HG02884 (cell line): ENCODE measurements at regions not wholly inside any gene's neighbourhood (a gene's known extent, or its start where the extent isn't known, plus 50 kb on each side); places are given as distances from the start of the nearest gene placed in this dataset.
"Not testable (repeated sequence)": the region's sequence is repeated elsewhere in the genome, so short reads cannot be mapped to it uniquely, and the experiment has no call there.

Experiments used
- ATAC-seq: cut with Tn5 transposase; IDR thresholded peaks from one replicate; pipeline ENCODE4 v1.9.1; 2021; ENCODE audit warnings: mild to moderate bottlenecking, moderate library complexity; ENCODE audit not compliant: unreplicated experiment

GRCh38 chr12:18008642-18009041 lies 81.4 kb downstream of the RERGL start:
- ATAC-seq: no peak

GRCh38 chr12:17999174-17999801 lies 90.7 kb downstream of the RERGL start:
- ATAC-seq: no peak

- ATAC-seq: peak; percentile 91
These were observed 97.9 kb downstream of the RERGL start for GRCh38 chr12:17992002-17992656.

GRCh38 chr12:17982556-17982955 lies 107.4 kb downstream of the RERGL start:
- ATAC-seq: no peak

GRCh38 chr12:17976202-17976601 lies 113.8 kb downstream of the RERGL start:
- ATAC-seq: no peak

- no peak for ATAC-seq
These were observed 114.2 kb downstream of the RERGL start for GRCh38 chr12:17975763-17976162.

GRCh38 chr12:17975239-17975638 lies 114.8 kb downstream of the RERGL start:
- ATAC-seq: no peak

GRCh38 chr12:17971850-17972249 lies 118.1 kb downstream of the RERGL start:
- no peak for ATAC-seq

- ATAC-seq: no peak
These were observed 135.2 kb downstream of the RERGL start for GRCh38 chr12:17954788-17955187.

GRCh38 chr12:17950898-17951297 lies 139.1 kb downstream of the RERGL start:
- no peak for ATAC-seq

- no peak for ATAC-seq
These were observed 140.3 kb downstream of the RERGL start for GRCh38 chr12:17949558-17950141.

GRCh38 chr12:17928708-17929366 lies 161.2 kb downstream of the RERGL start:
- no peak for ATAC-seq

GRCh38 chr12:17918013-17918412 lies 172.0 kb downstream of the RERGL start:
- ATAC-seq: no peak

- ATAC-seq: no peak
These were observed 205.4 kb downstream of the RERGL start for GRCh38 chr12:17884581-17884980.

GRCh38 chr12:17878714-17879113 lies 211.3 kb downstream of the RERGL start:
- ATAC-seq: no peak

- ATAC-seq: no peak
These were observed 214.8 kb downstream of the RERGL start for GRCh38 chr12:17875230-17875629.

GRCh38 chr12:17866802-17867201 lies 223.2 kb downstream of the RERGL start:
- no peak for ATAC-seq

GRCh38 chr12:17855548-17855947 lies 234.4 kb downstream of the RERGL start:
- ATAC-seq: not testable (repeated sequence)

GRCh38 chr12:17853054-17853453 lies 236.9 kb downstream of the RERGL start:
- ATAC-seq: no peak

GRCh38 chr12:17841496-17841895 lies 248.5 kb downstream of the RERGL start:
- no peak for ATAC-seq

- no peak for ATAC-seq
These were observed 260.2 kb downstream of the RERGL start for GRCh38 chr12:17829813-17830212.

GRCh38 chr12:17818931-17819330 lies 271.1 kb downstream of the RERGL start:
- ATAC-seq: no peak
